Kidney epithelial cell (primary cell): ENCODE measurements at regions not wholly inside any gene's neighbourhood (a gene's known extent, or its start where the extent isn't known, plus 50 kb on each side); places are given as distances from the start of the nearest gene placed in this dataset.

Experiments
- DNase-seq: peaks from one replicate; pipeline ENCODE4 v3.0.0-alpha.2; 2010; ENCODE audit warnings: low read depth
- H3K27me3 ChIP-seq: 2 replicates; pipeline ENCODE4 v1.6.0; 2011; ENCODE audit warnings: low read length; ENCODE audit not compliant: control insufficient read depth, insufficient read depth
- H3K36me3 ChIP-seq: 2 replicates; pipeline ENCODE4 v1.5.1; 2011; ENCODE audit warnings: low read length; ENCODE audit not compliant: control insufficient read depth, insufficient read depth
- H3K4me3 ChIP-seq: 2 replicates; pipeline ENCODE4 v1.5.1; 2011; ENCODE audit warnings: low read depth, mild to moderate bottlenecking, control low read depth, low read length
- TF ChIP-seq, protein P1 (sequence below): IDR thresholded peaks from 2 replicates; pipeline ENCODE4 v1.5.1; 2011; ENCODE audit warnings: mild to moderate bottlenecking, moderate library complexity, low read length, control low read depth, inconsistent platforms; ENCODE audit not compliant: insufficient read depth, poor library complexity, severe bottlenecking

DNA sequence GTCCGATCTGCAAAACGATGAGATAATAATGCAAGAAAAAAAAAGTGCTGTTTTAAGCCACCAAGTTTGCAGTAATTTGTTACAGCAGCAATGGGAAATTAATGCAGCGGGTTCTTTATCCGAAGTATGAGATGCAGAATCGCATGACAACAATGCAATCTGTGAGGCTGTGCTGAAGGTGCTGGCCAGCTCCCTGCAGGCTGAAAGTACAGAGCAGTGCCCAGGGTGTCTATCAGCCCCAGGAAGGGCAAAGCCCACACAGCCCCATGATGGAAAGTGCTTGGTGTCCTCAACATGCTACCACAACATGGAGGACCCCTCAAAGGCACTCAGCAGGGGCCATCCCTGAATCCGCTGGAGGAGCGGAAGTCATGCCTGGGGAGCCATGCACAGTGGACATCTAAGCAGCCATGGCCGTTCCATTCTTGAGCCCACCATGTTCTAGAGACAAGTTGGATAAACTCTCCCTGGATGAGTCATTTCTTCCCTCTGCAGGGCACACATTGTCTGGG is 199.5 kb upstream of the PFKP start:
- no peak overlapping the region for H3K4me3 ChIP-seq
- DNase-seq, result no peak
- TF ChIP-seq, protein P1, sequence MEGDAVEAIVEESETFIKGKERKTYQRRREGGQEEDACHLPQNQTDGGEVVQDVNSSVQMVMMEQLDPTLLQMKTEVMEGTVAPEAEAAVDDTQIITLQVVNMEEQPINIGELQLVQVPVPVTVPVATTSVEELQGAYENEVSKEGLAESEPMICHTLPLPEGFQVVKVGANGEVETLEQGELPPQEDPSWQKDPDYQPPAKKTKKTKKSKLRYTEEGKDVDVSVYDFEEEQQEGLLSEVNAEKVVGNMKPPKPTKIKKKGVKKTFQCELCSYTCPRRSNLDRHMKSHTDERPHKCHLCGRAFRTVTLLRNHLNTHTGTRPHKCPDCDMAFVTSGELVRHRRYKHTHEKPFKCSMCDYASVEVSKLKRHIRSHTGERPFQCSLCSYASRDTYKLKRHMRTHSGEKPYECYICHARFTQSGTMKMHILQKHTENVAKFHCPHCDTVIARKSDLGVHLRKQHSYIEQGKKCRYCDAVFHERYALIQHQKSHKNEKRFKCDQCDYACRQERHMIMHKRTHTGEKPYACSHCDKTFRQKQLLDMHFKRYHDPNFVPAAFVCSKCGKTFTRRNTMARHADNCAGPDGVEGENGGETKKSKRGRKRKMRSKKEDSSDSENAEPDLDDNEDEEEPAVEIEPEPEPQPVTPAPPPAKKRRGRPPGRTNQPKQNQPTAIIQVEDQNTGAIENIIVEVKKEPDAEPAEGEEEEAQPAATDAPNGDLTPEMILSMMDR, result no peak
- no peaks in the 10 kb centered on the region for H3K36me3 ChIP-seq
- no peaks in the 10 kb centered on the region for H3K27me3 ChIP-seq

DNA sequence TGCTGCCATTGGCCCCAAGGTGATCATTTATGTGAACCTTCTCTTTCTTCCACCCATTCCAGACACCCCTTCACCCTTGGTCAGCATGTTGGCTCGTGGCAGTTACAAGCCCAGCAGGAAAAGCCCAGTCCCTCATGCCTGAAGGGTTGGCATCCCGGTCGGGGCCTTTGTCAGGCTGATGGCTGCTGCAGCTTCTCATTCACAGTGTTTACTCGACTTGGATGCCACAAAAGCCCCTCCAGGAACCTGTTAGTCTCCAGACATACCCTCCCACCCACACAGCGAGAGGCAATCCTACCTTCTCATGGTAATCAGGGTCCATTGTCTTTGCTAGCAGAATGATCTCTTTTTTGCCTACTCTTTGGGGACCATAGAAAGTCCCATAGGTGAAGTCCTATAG is 200.8 kb upstream of the PFKP start:
- Histone ChIP-seq H3K27me3 (no peaks in the 10 kb centered on the region), H3K36me3 (no peaks in the 10 kb centered on the region), H3K4me3 (no peak overlapping the region)
- TF ChIP-seq, protein P1, result no peak
- no peak for DNase-seq

DNA sequence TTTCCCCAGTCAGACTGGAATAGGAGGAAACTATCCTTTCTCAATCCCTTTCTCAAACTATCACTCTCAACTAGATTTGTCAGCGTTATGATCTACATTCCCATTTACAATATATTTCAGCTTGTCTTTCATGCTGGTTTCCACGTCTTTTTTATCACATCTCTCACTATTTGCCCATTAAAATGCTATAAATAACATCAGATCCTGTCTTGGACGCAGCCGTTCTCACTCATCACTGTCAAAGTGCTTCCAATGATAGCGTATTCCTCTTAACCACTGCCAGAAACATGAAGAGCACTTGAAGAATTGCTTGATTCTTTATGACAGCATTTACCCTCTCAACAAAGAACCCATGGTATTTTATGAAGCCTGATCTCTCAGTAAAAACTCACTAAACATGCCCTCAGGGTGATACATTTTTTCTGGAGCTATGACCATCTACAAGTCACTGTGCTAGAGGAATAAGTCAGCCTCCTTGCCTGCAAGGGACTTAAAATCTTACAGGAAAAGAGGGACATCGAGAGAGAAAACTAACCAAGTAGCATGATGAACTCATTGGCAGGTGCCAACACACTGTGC is 205.6 kb upstream of the PFKP start:
- TF ChIP-seq, protein P1, result no peak
- no peak for DNase-seq
- Histone ChIP-seq H3K4me3 (no peak overlapping the region), H3K36me3 (no peaks in the 10 kb centered on the region), H3K27me3 (no peaks in the 10 kb centered on the region)

DNA sequence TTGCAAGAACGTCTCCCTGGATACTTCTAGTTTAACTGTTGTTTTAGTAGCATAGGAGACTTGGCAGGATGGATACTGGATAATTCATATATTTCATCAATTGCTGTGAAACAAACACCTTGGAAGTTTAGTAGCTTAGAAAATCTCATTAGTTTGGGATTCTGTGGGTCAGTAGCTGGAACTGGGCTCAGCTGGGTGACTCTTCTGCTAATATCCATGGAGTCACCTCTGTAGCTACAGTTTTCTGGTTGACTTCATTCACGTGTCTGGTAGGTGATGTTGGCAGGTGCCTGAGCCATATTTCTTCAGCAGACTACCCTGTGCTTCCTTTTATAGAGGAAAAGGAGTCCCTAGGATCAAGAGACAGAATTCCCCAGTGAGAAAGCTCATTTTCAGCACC is 208.9 kb upstream of the PFKP start:
- no peaks in the 10 kb centered on the region for H3K27me3 ChIP-seq
- DNase-seq, result no peak
- H3K4me3 ChIP-seq, result no peak overlapping the region

DNA sequence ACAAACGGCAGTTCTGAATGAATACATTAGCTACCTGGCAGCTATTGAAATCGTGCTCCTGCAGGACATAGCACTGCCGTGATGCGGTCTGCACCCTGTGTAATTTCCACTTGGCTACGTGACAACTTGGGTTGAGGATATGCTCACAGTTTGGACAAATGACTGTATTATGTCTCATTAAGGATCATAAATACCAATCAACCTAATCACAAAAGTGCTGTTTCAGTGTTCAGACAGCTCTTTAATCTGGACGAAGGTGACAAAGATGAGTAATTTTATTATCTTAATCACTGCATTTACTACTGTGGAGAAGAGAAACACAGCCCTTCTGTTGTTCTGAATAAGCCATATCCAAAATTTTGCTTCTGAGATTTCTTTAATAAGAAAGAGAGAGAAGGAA is 210.8 kb upstream of the PFKP start:
- Histone ChIP-seq H3K27me3 (no peaks in the 10 kb centered on the region), H3K4me3 (no peak overlapping the region), H3K36me3 (no peaks in the 10 kb centered on the region)
- no peak for DNase-seq
- TF ChIP-seq, protein P1, result no peak

More for the DNA sequence above, 208.9 kb upstream of the PFKP start:
- no peaks in the 10 kb centered on the region for H3K36me3 ChIP-seq
- TF ChIP-seq, protein P1, result no peak

DNA sequence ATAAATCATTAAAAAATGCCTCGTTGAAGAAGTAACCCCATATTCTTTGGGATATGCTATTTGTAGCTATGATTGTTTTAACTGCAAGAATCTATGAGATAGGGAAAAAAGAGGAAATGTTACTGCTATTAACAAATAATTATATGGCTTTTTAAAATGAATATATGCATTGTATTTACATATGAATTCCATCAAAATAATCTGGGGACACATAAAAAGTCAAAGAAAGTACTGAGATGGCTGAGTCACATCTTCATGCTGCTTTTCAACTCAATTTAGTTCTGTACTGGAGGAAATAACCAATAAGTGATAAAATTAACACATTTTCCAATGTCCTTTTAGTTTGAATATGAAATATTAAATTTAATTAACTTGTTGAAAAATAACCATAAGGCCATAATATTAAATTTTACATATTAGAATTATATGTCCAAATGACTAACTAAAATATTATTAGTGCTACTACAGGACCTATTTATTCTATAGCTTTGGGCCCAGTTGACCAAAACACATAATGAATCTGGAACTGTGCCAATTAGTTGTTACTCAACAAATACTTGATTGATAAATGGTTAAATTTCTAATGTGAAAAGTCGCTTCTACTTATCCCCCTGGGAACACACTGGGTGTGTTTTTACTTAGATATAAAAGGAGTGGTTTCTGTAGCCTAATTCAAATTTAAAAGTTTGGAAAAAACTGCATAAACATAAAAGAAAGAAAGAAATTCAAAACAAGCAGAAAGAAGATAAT is 214.6 kb upstream of the PFKP start:
- TF ChIP-seq, protein P1, result no peak
- H3K36me3 ChIP-seq, result no peaks in the 10 kb centered on the region
- H3K4me3 ChIP-seq, result no peak overlapping the region
- no peak for DNase-seq
- H3K27me3 ChIP-seq, result no peaks in the 10 kb centered on the region
